ENCODE measurements at regions not wholly inside any gene's neighbourhood (a gene's known extent, or its start where the extent isn't known, plus 50 kb on each side); places are given as distances from the start of the nearest gene placed in this dataset.

DNA sequence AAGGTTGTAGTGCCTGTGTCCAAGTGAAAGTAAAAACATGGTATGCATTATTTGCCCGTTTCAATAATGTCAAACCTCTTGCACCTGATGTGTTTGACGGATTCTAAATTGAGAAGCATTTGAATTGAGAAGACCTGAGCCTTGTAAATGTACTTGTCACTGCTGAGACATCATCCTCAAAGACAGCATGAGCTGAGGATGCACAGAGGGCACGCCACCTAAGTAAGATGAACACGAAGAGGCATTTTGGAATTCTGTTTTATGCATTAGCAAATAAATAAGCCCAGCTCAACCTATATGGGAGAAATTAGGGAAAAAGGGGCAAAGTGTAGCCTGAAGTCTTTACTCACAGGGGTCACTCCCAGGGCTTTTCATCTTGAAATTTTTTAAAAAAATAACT is 73.8 kb upstream of the SORCS1 start:
- TF ChIP-seq, protein P1, sequence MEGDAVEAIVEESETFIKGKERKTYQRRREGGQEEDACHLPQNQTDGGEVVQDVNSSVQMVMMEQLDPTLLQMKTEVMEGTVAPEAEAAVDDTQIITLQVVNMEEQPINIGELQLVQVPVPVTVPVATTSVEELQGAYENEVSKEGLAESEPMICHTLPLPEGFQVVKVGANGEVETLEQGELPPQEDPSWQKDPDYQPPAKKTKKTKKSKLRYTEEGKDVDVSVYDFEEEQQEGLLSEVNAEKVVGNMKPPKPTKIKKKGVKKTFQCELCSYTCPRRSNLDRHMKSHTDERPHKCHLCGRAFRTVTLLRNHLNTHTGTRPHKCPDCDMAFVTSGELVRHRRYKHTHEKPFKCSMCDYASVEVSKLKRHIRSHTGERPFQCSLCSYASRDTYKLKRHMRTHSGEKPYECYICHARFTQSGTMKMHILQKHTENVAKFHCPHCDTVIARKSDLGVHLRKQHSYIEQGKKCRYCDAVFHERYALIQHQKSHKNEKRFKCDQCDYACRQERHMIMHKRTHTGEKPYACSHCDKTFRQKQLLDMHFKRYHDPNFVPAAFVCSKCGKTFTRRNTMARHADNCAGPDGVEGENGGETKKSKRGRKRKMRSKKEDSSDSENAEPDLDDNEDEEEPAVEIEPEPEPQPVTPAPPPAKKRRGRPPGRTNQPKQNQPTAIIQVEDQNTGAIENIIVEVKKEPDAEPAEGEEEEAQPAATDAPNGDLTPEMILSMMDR (IDR thresholded peaks at IDR 0.05) = no peak
- TF ChIP-seq EZH2 (IDR thresholded peaks at IDR 0.05; ENCODE audit: borderline replicate concordance, insufficient read depth, low read depth, low read length, poor library complexity, severe bottlenecking) = no peak

All from B cell (primary cell).